Stimulated activated CD4-positive, alpha-beta T cell treated with anti-CD3 and anti-CD28 coated beads, Interleukin-1b, Interleukin-23, amount 100 ng/mL, for 1 hour (primary cell): ENCODE measurements at regions not wholly inside any gene's neighbourhood (a gene's known extent, or its start where the extent isn't known, plus 50 kb on each side); places are given as distances from the start of the nearest gene placed in this dataset.
"Not testable (repeated sequence)": the region's sequence is repeated elsewhere in the genome, so short reads cannot be mapped to it uniquely, and the experiment has no call there.

Experiments used
- DNase-seq, 2 donors: peaks; one replicate each; pipeline ENCODE4 v3.0.0-alpha.2; 2020; ENCODE audit warnings: low read depth in 2 of 2

DNA sequence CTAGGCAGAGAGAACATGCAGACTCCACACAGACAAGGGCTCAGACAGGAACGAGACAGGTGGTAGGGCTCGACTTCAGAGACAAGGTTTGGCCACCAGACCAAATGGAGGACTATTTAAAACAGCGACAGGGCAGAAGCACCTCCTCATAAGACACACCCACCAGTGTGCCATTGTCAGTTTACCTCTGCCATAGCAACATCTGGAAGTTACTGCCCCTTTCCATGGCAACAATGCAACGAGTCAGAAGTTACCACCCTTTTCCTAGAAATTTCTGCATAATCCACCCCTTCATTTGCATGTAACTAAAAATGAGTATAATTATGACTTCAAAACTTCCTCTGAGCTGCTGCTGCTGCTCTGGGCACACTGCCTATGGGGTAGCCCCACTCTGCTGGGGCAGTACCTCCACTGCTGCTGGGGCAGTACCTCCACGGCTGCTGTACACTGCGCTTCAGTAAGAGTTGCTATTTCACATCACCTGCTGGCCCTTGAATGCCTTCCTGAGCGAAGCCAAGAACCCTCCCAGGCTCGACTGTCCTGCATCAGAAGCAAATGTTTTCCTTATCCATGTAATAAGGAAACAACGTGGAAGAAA is 2222.3 kb upstream of the AGA start:
- DNase-seq: no peak

DNA sequence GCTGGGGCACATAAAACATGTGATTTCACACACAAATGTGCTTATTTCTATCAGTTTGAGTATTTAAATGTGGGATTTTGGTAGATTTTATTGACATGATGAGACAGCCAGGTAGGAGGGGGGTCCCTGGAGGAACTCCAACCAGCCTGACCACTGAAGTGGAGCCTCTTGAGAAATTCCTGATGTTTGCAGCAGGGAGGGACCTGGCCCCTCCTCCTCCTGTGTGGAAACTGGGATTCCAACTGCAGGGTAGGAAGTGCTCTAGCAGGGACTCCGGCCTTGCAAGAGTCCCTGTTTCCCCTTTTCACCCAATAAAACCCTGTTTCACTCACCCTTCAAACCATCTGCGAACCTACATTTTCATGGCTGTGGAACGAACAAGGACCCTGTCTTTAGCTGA is 2224.0 kb upstream of the AGA start:
- DNase-seq: no peak

DNA sequence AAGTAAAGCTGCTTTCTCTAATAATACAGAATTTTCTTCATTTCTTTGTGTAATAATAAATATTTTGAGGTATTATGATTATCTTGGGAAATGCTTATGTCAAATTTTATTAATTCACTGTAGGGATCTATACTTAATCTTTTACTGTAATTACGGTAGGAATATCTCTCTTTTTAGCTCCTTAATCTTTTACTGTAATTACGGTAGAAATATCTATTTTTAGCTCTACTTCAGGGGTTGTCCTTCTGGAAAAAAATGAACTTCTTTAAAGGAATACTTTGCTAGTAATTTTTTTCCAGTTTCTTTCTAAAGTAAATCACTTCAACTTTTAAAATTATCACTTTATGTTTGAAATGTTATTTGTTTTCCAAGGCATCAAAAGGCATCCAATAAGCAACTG is 2229.4 kb upstream of the AGA start:
- no peak for DNase-seq

DNA sequence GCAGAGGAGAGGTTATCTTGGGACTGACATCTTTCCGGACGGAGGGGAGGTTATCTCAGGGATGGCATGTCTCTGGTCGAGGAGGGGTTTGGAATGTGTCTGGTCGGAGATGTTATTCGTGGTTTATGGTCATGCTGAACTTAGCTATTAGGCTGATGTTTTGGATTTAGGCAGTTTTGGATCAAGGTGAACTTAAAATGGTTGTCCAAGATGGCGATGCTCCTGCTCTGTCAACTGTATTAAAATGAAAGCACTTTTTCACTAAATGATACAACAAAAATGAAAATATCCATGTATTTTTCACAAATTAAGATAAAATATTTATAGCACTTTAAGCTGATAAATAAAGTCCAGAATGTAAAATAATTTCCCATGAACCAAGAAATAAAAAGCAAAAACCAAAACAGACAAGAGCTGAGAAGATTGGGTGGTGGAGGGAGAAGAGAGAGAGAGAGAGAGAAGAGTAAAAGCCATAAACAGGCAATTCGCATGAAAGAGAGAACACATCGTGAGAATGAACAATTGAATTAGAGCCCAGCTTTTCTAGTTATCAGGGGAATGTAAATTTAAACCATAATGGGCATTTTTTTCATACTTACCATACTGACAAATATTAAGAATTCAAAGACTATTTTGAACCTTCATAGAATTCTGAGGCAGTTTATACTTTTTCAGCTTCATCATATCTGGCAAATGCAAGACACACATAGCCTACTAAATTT is 2236.0 kb upstream of the AGA start:
- DNase-seq: no peak

DNA sequence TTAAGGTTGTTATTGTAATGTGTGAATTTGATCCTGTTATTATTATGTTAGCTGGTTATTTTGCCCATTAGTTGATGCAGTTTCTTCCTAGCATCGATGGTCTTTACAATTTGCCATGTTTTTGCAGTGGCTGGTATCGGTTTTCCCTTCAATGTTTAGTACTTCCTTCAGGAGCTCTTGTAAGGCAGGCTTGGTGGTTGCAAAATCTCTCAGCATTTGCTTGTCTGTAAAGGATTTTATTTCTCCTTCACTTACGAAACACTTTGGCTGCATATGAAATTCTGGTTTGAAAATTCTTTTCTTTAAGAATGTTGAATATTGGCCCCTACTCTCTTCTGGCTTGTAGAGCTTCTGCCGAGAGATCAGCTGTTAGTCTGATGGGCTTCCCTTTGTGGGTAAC is 2241.4 kb upstream of the AGA start:
- not testable (repeated sequence) for DNase-seq

DNA sequence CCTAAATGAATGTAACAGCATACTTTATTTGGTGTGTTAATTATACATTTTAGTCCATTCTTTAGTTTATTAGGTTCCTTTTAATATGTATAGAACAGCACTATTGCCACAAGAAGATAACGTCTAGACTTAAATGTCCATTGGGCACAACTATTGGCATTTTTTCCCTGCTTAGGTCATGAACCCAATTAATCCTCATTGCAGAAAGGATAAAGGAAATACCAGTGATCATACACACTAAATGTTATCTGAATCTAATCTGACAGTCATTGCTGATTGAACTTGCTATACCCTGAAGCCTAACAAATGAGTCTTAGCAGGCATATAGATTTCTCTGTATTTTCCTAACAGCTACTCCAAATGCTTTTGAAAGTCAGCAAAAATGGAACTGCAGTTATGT is 2250.0 kb upstream of the AGA start:
- DNase-seq: no peak

DNA sequence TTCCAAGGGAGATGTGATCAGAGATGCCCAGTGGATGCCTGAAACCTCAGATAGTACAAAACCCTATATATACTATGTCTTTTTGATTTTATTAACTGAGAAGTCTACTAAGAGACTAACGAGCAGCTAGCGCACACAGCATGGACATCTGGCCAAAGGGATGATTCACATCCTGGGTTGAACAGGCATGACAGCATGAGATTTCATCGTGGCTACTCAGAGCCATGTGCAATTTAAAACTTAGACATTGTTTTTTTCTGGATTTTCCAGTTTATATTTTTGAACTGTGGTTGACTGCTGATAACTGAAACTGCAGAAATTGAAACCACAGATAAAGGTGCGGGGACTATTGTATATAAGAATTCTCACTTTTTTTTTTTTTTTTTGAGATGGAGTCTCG is 2252.9 kb upstream of the AGA start:
- no peak for DNase-seq

DNA sequence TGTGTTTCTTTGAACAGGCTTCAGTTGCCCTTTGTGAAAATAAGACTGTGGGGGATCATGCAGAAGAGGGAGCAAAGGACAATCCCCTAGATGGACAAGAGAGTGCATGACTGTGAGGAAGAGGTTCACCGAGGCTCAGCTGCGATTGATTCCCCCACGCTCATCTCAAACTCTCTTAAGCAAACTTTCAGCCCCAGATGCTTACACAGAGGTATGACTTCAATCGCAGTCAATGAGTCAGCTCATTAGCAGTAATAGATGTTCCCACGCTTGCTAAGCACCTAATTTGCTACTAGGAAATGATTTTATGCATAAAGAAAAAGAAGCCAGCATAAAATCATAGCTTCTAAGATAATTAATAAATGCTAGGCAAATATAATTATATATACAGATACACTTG is 2256.1 kb upstream of the AGA start:
- DNase-seq: no peak

DNA sequence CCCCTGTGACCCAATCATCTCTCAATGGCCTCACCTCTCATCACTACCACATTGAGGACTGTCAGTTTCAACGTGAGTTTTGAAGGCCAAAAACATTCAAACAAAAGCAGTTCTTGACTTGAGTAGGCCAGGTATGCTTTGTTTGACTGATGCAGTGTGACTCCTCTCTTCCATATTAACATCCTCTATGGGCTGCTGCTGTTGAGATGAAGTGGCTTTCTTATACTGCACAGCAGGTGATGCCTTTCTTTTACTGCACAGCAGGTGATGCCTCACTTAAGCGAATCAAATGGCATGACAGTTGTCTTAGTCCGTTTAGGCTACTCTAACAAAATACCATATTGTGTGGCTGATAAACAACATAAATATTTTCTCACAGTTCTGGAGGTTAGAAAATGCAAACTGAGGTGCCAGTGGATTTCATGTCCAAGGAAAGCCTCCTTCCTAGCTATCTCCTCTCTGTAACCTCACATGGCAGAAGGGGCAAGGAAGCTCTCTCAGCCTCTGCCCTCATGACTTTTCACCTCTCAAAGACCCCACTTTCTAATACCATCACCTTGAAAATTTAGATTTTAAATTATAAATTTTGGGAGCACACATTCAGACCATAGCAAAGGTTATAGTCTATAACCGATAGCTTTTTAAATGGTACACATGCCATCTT is 2267.9 kb upstream of the AGA start:
- DNase-seq: no peak

DNA sequence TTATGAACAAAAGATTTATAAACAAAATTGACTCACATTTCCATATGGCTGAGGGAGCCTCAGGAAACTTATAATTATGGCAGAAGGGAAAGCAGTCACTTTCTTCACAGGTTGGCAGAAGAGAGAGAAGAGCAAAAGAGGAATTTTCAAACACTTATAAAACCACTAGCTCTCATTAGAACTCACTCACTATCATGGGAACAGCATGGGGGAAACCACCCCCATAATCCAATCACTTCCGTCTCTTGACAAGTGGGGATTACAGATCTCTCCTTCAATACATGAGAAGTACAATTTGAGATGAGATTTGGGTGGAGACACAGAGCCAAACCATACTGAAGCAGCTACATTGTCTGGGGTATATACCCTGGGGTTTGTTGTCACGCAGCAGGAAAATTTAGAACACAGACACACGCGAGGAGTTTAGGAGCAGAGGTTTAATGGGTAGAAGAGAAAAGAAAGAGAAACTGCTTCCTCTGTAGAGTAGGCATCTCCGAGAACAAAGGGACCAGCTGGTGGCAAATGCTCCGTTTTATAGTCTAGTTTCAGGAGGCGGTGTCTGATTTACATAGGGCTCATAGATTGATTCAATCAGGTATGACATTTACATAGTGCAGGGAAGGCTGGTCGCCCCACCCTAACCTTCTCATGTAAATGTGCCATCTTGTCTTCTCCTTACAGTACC is 2277.7 kb upstream of the AGA start:
- no peak for DNase-seq

DNA sequence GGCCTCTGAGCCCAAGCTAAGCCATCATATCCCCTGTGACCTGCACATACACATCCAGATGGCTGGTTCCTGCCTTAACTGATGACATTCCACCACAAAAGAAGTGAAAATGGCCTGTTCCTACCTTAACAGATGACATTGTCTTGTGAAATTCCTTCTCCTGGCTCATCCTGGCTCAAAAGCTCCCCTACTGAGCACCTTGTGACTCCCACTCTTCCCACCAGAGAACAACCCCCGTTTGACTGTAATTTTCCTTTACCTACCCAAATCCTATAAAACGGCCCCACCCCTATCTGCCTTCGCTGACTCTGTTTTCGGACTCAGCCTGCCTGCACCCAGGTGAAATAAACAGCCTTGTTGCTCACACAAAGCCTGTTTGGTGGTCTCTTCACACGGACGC is 2284.3 kb upstream of the AGA start:
- not testable (repeated sequence) for DNase-seq

DNA sequence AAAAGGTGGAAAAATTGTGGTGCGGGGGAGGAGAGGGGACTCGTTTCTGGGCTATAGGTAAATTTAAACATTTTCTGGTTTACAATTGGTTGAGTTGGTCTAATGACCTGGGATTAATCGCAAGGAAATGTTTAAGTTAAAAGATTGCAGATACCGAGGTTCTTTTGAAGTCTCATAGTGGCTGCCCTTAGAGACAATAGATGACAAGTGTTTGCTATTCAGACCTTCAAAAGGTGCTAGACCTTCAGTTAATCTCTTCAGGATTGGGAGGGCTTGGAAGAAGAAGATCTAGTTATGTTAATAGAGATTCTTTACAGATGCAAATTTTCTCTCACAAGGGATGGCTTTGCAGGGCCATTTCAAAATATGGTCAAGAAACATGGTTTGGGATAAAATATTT is 2286.1 kb upstream of the AGA start:
- no peak for DNase-seq

DNA sequence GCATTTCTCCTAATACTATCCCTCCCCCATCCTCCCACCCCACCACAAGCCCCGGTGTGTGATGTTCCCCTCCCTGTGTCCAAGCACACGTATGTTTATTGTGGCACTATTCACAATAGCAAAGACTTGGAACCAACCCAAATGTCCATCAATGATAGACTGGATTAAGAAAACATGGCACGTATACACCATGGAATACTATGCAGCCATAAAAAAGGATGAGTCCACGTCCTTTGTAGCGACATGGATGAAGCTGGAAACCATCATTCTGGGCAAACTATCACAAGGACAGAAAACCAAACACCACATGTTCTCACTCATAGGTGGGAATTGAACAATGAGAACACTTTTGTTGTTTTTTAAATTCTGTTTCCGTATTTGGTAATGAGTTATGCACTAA is 2294.6 kb upstream of the AGA start:
- DNase-seq: not testable (repeated sequence)

DNA sequence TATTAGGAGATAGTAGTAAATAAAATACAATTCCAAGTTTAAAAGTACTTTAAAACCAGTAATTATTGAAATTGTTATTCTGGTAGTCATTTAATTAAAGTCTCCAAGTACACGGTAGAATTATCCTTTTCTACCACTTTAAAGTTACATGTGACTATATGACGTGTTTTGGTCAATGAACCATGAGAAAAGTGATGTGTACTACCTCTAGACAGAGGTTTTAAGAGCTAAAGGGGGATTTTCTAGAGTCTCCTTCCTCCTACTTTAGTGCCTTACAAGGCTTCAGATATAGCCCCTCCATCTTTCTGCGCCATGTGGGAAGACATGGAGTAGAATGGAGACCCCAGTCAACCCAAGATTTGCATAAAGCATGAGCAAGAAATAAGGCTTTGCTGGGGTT is 2296.6 kb upstream of the AGA start:
- no peak for DNase-seq

DNA sequence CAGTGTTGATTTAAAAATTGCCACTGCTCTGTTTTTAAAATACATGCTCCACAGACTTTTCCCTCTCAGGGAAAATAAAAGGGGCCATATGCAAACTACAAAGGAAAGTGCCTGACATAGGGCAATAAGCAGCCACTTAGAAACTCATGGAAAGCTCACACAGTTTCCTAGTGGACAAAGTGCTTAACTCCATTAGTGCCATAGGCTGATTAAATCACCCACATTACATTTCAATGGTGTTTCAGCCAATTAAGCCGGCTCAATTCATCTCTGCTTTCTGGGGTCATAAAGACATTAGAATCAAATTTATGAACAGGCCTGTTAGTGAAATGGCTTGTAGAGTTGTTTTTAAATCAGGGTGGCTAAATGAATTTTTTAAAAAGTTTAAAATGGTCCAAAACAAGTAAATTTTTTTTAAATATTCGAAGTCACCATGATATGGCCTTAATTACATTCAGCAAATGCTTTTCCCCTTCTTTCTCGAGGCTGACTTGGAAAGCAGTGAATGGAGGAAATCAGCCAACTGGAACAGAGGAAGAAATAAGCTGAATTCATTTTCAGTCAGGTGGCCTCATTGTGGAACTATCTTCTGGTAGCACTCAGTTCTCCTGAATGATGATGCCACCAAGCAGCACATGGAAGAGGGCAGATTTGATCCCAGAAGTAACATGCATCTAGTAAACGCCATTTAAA is 2305.1 kb upstream of the AGA start:
- DNase-seq: no peak

DNA sequence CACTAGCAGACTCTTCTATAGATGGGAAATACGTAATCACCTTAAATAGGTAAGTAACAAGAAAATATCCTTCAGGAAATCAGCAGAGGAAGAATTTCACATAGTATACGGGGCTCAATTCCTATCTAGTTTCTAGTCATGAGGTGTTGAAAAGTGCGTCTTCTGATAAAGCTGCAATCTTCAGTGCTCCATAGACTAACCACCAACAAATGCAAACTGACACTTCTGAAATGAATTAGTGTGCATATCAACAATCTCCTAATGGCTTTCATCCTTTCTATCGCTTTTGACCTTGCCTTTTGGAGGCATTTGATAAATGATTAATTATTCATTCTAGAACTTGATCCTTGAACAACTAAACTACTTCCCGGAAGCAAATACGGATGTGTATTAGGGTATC is 2306.6 kb upstream of the AGA start:
- DNase-seq: no peak

DNA sequence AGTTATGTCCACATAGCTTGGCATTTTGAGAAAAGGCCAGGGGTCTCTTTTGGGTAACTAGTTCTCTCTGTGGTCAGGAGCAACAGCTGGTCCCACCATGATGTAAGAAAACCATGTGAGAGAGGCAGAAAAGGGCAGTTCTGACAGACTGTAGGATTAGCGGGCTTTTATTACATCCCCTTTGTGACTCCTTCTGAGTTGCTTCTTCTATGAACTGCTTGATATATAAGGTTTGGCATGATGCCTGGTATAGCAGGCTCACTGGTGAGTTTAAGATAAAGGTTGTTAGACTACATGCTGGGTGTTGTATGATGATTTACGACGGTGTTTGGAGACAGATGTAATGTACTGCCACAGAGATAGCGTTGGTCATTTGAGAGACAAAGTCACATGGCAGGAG is 2308.1 kb upstream of the AGA start:
- DNase-seq: no peak

DNA sequence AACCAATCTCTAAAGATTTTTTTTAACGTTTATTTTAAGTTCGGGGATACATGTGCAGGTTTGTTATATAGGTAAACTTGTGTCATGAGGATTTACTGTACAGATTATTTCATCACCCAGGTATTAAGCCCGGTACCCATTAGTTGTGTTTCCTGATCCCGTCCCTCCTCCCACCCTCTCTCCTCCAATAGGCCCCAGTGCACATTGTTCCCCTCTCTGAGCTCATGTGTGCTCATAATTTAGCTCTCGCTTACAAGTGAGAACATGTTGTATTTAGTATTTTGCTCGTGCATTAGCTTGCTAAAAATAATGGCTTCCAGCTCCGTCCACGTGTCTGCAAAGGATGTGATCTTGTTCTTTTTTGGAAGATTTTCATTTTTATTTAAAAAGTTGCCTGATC is 2309.4 kb upstream of the AGA start:
- no peak for DNase-seq

DNA sequence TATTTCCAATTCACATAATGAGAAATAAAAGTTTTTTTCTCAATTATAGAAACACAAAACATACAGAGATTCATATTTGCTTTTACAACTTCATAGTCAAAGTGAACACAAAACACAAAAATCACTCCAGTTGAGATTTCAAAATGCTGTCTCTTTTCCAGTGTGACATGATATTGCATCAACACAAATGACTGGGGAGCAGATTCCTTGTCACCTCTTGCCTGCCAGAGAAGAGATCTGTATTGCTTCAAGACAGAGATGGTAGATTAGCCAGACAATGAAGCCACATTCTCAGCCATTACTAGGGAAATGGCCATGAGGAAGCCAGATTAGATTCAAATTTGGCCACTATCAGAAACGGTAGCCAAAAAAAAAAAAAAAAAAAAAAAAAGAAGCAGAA is 2313.1 kb upstream of the AGA start:
- DNase-seq: no peak

DNA sequence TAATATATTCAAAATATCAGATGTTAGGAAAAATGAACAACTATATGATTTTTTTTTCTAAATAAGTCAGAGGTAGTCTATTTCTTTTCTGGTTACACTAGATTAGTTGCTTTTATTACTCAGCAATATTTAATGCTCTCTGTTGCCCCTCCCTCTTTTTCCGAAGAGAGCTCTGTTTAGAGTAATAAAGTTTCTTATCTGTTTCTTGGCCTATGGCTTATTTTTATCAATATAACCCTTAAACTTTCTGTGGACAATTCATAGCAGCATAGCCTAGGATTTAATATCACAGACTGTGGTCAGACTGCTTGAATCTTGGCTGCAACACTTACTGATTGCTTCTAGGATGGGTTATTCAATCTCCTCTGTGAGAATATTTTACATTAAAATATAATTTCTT is 2315.4 kb upstream of the AGA start:
- DNase-seq: no peak

DNA sequence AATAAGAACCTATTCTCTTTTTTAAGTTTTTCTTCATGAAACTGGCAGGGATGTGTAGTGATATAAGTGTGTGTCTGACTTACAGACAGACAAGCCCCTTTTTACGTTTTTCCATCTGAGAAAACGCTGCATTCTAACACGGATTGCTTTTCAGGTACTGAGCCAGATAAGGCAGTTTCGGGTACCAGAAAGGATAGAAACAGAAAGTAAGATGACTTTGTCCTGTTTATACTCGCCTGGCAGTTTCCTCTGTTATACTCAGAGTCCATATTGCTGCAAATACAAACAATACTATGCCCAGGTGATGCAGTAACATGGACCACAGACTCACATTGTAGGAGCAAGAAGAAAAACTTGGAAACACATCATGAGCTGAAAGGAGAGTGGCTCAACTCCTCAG is 2320.6 kb upstream of the AGA start:
- DNase-seq: no peak

DNA sequence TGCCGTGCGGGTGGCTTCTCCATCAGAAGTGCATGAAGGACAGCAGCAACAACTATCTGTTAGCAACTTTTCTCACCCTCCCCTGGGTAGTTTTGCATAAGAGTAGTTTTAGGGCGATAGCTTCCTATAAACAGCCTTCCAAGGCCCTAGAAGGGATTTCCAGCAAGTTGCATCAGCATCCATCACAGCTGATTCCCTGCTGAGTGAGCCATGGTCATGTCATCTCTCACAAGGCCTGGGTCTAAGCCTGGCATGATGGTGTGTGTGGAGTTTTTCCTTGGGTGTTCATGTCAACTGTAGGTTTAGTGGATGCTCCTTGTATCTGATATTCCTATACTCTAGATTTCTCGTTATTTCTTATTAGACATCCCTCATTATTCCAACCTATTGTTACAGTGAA is 2324.7 kb upstream of the AGA start:
- DNase-seq: no peak
